Thymus (tissue), 11 donors: ENCODE measurements at regions not wholly inside any gene's neighbourhood (a gene's known extent, or its start where the extent isn't known, plus 50 kb on each side); places are given as distances from the start of the nearest gene placed in this dataset.
"Not testable (repeated sequence)": the region's sequence is repeated elsewhere in the genome, so short reads cannot be mapped to it uniquely, and the experiment has no call there.

Experiments
- DNase-seq, 9 donors: peaks; one replicate each; pipeline ENCODE4 v3.0.0-alpha.2; 2013; ENCODE audit warnings: low spot score in 9 of 9, low read depth in 6 of 9, missing footprints in 1 of 9
- H3K27ac ChIP-seq, 2 donors: one replicate each; pipeline ENCODE4 v1.5.1; 2013; ENCODE audit warnings: control low read depth in 1 of 2, low read depth in 1 of 2, low read length in 1 of 2, mild to moderate bottlenecking in 1 of 2, moderate library complexity in 1 of 2
- H3K27me3 ChIP-seq, 2 donors: one replicate each; pipeline ENCODE4 v1.5.1; 2013; ENCODE audit warnings: low read length in 1 of 2; ENCODE audit not compliant: control insufficient read depth in 2 of 2, insufficient read depth in 1 of 2
- H3K36me3 ChIP-seq, 2 donors: one replicate each; pipeline ENCODE4 v1.5.1; 2013; ENCODE audit warnings: low read length in 1 of 2, mild to moderate bottlenecking in 1 of 2, moderate library complexity in 1 of 2; ENCODE audit not compliant: control insufficient read depth in 2 of 2, insufficient read depth in 2 of 2
- H3K4me1 ChIP-seq, 2 donors: one replicate each; pipeline ENCODE4 v1.5.1; 2013; ENCODE audit warnings: low read length in 2 of 2; ENCODE audit not compliant: control insufficient read depth in 2 of 2, insufficient read depth in 2 of 2
- H3K4me3 ChIP-seq, 2 donors: one replicate each; pipeline ENCODE4 v1.5.1; 2013; ENCODE audit warnings: low read length in 2 of 2, control low read depth in 1 of 2, mild to moderate bottlenecking in 1 of 2
- H3K9me3 ChIP-seq, 2 donors: one replicate each; pipeline ENCODE4 v1.5.1; 2013; ENCODE audit warnings: low read length in 1 of 2, mild to moderate bottlenecking in 1 of 2; ENCODE audit not compliant: control insufficient read depth in 2 of 2, insufficient read depth in 1 of 2
- WGBS: extraction: QIAGEN DNeasy Blood & Tissue Kit; methylation state at CpG from one replicate; pipeline ENCODE4 v1.1.7; 2013; 5-methylcytosine and 5-hydroxymethylcytosine counted together
- donor health status: healthy.

GRCh38 chr9:109993250-109993978, 213.4 kb downstream of the PALM2AKAP2 start:
- WGBS = 78% methylated on average over 2 of the region's 2 CpGs
- Histone ChIP-seq H3K9me3 (peaks cover 0 to 8% of the 10 kb centered on the region in 2 donors), H3K4me1 (no peaks in the 10 kb centered on the region), H3K4me3 (no peak overlapping the region), H3K27me3 (no peaks in the 10 kb centered on the region), H3K27ac (no peak overlapping the region), H3K36me3 (no peaks in the 10 kb centered on the region)
- no peak for DNase-seq

DNA sequence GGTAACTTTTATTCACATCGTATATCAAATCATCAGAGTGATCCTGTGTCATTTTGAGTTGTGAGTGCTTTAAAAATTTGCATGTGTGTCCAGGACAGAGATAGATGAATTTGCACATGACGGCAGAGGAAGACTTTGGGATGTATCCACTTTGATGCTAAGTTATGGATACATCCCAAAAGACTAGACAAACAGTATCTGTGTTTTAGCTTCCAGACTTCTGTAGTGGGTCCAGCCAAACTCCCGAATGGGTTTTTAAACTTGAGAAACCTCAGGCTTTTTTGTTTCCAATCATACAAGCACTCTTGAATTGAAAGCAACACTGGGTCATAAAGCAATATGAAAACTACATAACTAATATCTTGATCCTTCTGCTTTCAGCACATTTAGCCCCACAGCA, 213.8 kb downstream of the C9orf152 start:
- DNase-seq = no peak
- WGBS = 96% methylated on average over 3 of the region's 3 CpGs
- Histone ChIP-seq H3K4me1 (no peaks in the 10 kb centered on the region), H3K36me3 (no peaks in the 10 kb centered on the region), H3K4me3 (no peak overlapping the region), H3K27me3 (no peaks in the 10 kb centered on the region), H3K9me3 (peaks cover 0 to 6% of the 10 kb centered on the region in 2 donors), H3K27ac (no peak overlapping the region)

DNA sequence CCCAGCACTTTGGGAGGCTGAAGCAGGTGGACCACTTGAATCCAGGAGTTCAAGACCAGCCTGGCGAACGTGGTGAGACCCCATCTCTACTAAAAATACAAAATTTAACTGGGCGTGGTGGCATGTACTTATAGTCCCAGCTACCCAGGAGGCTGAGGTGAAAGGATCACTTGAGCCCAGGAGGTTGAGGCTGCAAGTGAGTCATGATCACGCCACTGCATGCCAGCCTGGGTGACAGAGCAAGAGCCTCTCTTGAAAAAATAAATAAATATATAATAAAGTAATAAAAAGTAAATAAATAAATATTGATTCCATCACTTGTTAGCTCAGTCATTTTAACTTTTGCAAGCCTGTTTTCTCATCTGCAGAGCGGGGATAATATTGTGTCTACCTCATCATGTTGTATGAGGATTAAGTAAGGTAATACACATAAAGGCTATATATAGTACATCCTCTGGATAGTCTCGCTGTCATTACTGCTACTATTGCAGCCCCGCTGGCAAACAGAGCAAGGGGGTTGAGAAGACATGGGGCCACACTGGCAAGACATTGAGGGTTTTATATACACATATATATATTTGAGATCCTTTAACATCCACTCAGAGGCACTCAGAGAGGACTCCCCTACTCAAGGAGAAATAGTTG, 210.9 kb downstream of the C9orf152 start:
- 97% methylated on average over 7 of the region's 7 CpGs for WGBS
- Histone ChIP-seq H3K36me3 (no peaks in the 10 kb centered on the region), H3K27ac (no peak overlapping the region), H3K27me3 (no peaks in the 10 kb centered on the region), H3K9me3 (peaks cover 0 to 6% of the 10 kb centered on the region in 2 donors), H3K4me1 (no peaks in the 10 kb centered on the region), H3K4me3 (no peak overlapping the region)
- no peak for DNase-seq

- Histone ChIP-seq H3K27me3 (no peaks in the 10 kb centered on the region), H3K4me1 (no peaks in the 10 kb centered on the region), H3K36me3 (no peaks in the 10 kb centered on the region), H3K9me3 (peaks cover 0 to 6% of the 10 kb centered on the region in 2 donors), H3K4me3 (no peak overlapping the region), H3K27ac (no peak overlapping the region)
- 73% methylated on average over 4 of the region's 4 CpGs for WGBS
- no peak for DNase-seq
Measured at GRCh38 chr9:109997682-109998081, 210.3 kb downstream of the C9orf152 start.

DNA sequence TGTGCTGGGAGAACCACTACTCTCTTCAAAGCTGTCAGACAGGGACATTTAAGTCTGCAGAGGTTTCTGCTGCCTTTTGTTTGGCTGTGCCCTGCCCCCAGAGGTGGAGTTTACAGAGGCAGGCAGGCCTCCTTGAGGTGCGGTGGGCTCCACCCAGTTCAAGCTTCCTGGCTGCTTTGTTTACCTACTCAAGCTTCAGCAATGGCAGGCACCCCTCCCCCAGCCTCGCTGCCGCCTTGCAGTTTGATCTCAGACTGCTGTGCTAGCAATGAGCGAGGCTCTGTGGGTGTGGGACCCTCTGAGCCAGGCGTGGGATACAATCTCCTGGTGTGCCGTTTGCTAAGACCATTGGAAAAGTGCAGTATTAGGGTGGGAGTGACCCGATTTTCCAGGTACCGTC, 202.4 kb downstream of the C9orf152 start:
- DNase-seq, H3K9me3 ChIP-seq, H3K4me1 ChIP-seq, H3K4me3 ChIP-seq, H3K36me3 ChIP-seq, H3K27me3 ChIP-seq, H3K27ac ChIP-seq: not testable (repeated sequence)
- 76% methylated on average over 8 of the region's 8 CpGs for WGBS

DNA sequence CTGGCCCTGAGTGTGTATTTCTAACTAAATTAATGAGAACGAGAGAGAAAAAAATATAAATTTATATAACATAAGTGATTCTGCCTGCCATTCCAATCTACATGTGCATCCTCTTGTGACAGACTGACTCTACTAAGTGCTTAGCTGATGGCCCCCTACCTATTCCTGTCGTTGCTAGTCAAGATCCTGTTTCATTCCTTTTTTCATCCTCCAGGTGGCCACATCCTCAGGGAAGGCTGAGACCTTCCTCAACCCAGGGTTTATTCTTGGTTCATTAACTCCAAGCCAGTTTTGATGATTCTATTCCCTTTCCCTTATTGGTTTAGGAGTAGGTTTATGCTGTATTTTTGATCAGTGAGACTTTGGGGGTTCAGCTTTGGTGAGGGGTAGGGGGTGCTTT, 201.3 kb downstream of the C9orf152 start:
- Histone ChIP-seq H3K27me3 (no peaks in the 10 kb centered on the region), H3K27ac (no peak overlapping the region), H3K9me3 (peaks cover 0 to 6% of the 10 kb centered on the region in 2 donors), H3K36me3 (no peaks in the 10 kb centered on the region), H3K4me3 (no peak overlapping the region), H3K4me1 (peaks cover 0 to 4% of the 10 kb centered on the region in 2 donors)
- no peak for DNase-seq
- 88% methylated on average over 2 of the region's 2 CpGs for WGBS

GRCh38 chr9:110007477-110008270, 200.3 kb downstream of the C9orf152 start:
- peaks cover 0 to 6% of the 10 kb centered on the region in 2 donors for H3K9me3 ChIP-seq
- H3K27me3 ChIP-seq = no peaks in the 10 kb centered on the region
- no peak overlapping the region for H3K4me3 ChIP-seq
- WGBS = over 99% methylated on average over 3 of the region's 3 CpGs
- peaks cover 0 to 4% of the 10 kb centered on the region in 2 donors for H3K4me1 ChIP-seq
- no peaks in the 10 kb centered on the region for H3K36me3 ChIP-seq
- no peak overlapping the region for H3K27ac ChIP-seq
- no peak for DNase-seq

DNA sequence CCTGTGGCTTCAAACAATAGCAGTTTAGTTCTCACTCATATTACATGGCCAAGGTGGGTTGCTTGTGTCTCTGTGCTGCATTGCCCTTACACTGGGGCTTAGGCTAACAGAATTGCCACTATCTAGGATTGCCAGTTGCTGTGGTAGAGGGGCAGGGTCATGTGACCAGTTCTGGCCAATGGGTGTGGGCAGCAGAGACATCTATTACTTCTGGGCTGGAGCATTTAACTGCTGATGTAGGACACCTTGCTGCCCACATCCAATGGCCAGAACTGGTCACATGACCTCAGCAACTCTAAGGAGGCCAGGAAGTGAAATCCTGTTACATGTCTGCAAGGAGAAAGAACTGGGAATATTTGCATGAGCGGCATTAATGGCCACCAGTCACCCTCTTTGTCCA, 199.3 kb downstream of the C9orf152 start:
- peaks cover 0 to 6% of the 10 kb centered on the region in 2 donors for H3K9me3 ChIP-seq
- peaks cover 0 to 4% of the 10 kb centered on the region in 2 donors for H3K4me1 ChIP-seq
- WGBS = 98% methylated on average over 1 of the region's 1 CpG
- no peak overlapping the region for H3K4me3 ChIP-seq
- no peak overlapping the region for H3K27ac ChIP-seq
- no peak for DNase-seq
- no peaks in the 10 kb centered on the region for H3K36me3 ChIP-seq
- H3K27me3 ChIP-seq = no peaks in the 10 kb centered on the region
